GM12801 (cell line): ENCODE measurements at regions not wholly inside any gene's neighbourhood (a gene's known extent, or its start where the extent isn't known, plus 50 kb on each side); places are given as distances from the start of the nearest gene placed in this dataset.

ENCODE experiments used
- TF ChIP-seq, protein P1 (sequence below): IDR thresholded peaks from one replicate; pipeline ENCODE4 v1.5.1; 2011; ENCODE audit warnings: control low read depth; ENCODE audit not compliant: insufficient read length; ENCODE audit errors: extremely low read depth

DNA sequence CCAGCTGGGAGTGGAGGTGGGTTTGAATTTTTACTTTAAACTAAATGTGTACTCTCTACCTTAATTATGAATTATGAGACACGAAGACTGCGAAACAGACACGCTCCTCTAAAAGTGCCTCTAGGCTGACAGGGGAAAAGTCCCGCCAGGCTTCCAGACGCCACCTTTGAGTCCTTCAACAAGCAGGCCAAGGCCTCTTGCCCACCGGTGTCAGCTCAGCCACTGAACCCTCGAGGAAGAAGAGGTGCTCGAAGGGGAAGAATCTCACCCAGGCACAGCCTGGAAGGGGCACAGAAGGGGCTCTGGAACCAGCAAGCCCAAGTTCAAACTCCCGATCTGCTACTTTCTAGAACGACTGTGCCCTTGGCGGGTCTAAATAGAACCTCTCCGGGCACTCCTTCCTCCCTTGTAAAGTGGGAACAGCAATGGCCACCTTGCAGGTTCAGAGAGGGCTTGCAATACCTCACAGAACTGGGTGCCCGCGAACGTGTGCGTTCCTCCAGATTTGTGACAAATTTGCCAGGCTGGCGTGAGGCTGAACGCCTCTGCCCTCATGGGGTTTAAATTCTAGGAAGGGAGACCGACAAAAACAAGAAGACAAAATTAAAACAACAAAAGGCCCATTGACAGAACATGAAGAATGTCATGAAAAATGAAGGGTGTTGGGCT is 158.5 kb upstream of the GRK3 start:
- TF ChIP-seq, protein P1, sequence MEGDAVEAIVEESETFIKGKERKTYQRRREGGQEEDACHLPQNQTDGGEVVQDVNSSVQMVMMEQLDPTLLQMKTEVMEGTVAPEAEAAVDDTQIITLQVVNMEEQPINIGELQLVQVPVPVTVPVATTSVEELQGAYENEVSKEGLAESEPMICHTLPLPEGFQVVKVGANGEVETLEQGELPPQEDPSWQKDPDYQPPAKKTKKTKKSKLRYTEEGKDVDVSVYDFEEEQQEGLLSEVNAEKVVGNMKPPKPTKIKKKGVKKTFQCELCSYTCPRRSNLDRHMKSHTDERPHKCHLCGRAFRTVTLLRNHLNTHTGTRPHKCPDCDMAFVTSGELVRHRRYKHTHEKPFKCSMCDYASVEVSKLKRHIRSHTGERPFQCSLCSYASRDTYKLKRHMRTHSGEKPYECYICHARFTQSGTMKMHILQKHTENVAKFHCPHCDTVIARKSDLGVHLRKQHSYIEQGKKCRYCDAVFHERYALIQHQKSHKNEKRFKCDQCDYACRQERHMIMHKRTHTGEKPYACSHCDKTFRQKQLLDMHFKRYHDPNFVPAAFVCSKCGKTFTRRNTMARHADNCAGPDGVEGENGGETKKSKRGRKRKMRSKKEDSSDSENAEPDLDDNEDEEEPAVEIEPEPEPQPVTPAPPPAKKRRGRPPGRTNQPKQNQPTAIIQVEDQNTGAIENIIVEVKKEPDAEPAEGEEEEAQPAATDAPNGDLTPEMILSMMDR, result no peak

DNA sequence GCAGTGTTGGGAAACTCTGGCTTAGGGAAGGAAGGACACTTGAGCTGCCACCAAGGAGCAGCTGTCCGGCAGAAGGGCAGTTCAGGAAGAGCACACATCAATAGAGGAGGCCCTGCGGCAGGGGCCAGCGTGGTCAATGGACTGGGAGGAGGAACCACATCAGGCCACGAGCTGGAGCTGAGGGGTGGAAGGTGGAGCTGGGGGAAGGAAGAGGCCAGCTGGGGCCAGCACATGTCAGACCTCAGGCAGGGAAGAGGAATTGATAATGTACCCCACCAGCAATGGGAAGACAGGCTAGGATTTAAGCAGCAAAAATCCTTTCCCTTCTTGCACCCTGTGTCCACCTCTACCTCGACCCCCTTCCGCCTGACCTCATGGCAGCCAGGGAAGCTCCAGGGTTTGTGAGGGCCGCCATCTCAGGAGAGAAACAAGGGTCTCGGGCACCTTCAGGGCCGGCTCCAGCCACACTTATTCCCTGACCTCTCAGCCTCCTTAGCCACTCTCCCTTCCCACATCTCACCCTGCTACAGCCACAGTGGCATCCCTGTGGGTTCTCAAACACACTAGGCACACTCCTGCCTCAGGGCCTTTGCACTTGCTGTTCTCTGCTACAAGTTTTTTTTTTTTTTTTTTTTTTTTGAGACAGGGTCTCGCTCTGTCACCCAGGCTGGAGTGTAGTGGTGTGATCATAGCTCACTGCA is 157.8 kb upstream of the GRK3 start:
- TF ChIP-seq, protein P1, result no peak

DNA sequence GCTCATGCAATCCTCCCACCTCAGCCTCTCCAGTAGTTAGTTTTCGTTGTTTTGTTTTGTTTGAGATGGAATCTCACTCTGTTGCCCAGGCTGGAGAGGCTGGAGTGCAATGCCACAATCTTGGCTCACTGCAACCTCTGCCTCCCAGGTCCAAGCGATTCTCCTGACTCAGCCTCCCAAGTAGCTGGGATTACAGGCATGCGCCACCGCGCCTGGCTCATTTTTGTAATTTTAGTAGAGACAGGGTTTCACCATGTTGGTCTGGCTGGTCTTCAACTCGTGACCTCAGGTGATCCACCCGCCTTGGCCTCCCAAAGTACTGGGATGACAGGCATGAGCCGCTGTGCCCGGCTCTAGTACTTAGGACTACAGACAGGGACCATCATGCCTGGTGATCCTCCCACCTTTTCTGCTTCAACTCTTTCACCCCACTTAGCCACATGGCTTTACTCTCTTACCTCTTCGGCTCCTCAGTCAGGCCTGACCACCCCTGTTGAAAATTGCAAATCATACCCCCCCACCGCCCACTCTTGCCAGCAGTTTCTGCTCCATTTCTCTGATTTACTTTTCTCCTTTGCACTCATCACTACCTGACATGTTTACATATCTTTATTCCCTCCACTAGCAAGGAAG is 157.1 kb upstream of the GRK3 start:
- TF ChIP-seq, protein P1, result no peak

GRCh38 chr22:25407859-25408229 is 156.6 kb upstream of the GRK3 start:
- TF ChIP-seq, protein P1, result no peak

DNA sequence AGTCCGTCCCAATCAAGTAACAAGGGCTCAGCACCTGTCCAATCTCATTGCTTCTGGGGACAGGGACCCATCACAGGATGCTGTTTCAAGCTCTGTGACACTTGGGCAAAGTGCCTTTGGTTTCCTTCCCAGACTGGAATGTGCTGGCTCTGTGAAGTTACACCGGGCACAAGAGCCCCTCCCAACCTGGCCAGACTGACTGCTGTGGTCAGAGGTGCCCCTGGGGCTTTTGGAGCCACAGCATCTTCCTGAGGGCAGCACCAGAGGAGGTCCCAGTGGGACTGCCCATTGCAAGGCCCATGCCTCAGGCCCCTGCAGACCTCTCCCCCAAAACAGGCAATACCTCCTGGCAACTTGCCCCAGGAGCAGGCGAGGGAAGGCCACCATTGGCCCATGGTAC is 155.2 kb upstream of the GRK3 start:
- TF ChIP-seq, protein P1, result no peak

DNA sequence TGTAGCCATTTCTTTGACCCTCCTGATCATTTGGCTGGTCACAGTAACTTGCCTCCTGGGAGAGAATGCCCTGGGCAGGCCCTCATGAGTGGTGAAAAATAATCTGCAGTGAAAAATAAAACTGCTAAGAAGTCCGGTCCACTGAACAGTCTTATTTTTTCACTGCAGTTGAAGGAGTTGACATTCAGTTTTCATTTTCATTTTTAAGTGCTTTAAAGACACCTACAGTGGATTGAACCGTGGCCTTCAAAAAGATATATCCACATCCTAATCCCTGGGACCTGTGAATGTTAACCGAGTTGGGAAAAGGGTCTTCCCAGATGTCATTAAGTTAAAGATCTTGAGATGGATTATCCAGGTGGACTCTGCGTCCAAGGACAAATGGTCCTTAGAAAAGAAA is 153.6 kb upstream of the GRK3 start:
- TF ChIP-seq, protein P1, result no peak

DNA sequence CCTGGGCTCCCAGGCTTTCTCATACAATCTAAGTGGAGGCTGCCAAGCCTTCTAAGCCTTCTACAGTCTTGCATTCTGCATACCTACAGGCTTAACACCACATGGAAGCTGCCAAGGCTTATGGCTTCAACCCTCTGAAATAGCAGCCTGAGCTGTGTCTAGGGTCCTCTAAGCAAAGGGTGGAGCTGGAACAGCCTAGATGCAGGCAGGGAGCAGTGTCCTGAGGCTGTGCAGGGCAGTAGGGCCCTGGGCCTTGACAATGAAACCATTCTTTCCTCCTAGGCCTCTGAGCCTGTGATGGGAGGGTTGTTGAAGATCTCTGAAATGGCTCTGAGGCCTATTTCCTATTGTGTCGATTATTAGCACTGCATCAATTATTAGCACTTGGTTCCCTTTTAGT is 150.9 kb upstream of the GRK3 start:
- TF ChIP-seq, protein P1, result no peak
